ENCODE measurements at regions not wholly inside any gene's neighbourhood (a gene's known extent, or its start where the extent isn't known, plus 50 kb on each side); places are given as distances from the start of the nearest gene placed in this dataset.
A peak's percentile ranks its signal among the peaks of the same experiment; 100 is the strongest.

- H3K4me1 ChIP-seq (ENCODE audit: control insufficient read depth, extremely low read depth, insufficient read depth, low read length) = no peaks in the 10 kb centered on the region
- H3K9me3 ChIP-seq (ENCODE audit: control insufficient read depth, insufficient read depth, low read depth, low read length) = no peaks in the 10 kb centered on the region
- no peak overlapping the region for H3K9ac ChIP-seq (ENCODE audit: insufficient read depth, low read length)
- no peaks in the 10 kb centered on the region for H4K20me1 ChIP-seq (ENCODE audit: control insufficient read depth, extremely low read depth, insufficient read depth, low read length)
- no peak overlapping the region for H2AFZ ChIP-seq (ENCODE audit: low read length)
- TF ChIP-seq CTCF (conservative IDR thresholded peaks at IDR 0.05 in 1 of 2, IDR thresholded peaks at IDR 0.05 in 1 of 2; ENCODE audit: low read depth in 1 of 2, low read length in 2 of 2) (no peak), EZH2 (IDR thresholded peaks at IDR 0.05; ENCODE audit: low read length, missing control alignments) (no peak)
- H3K27me3 ChIP-seq (ENCODE audit: control insufficient read depth, insufficient read depth, low read length) = no peaks in the 10 kb centered on the region
- no peaks in the 10 kb centered on the region for H3K36me3 ChIP-seq (ENCODE audit: control insufficient read depth, insufficient read depth, low read length)
- no peak overlapping the region for H3K27ac ChIP-seq (ENCODE audit: insufficient read depth, low read length)
- H3K4me3 ChIP-seq (replicated peaks in 1 of 4; ENCODE audit: control extremely low read depth in 1 of 4, insufficient read depth in 1 of 4, low read depth in 3 of 4, low read length in 4 of 4) = no peak overlapping the region
- H3K79me2 ChIP-seq (ENCODE audit: control insufficient read depth, insufficient read depth, low read length) = no peaks in the 10 kb centered on the region
- no peak overlapping the region for H3K4me2 ChIP-seq (ENCODE audit: extremely low read depth, insufficient read depth, low read length)
- peak in 1 of 2 donors; percentile 2 for DNase-seq (ENCODE audit: low read depth in 2 of 2)
Observed at GRCh38 chr12:60630796-60631195, 1035.0 kb downstream of the SLC16A7 start.

- Histone ChIP-seq H3K9me3 (ENCODE audit: control insufficient read depth, insufficient read depth, low read depth, low read length) (no peaks in the 10 kb centered on the region), H3K27me3 (ENCODE audit: control insufficient read depth, insufficient read depth, low read length) (no peaks in the 10 kb centered on the region), H3K36me3 (ENCODE audit: control insufficient read depth, insufficient read depth, low read length) (no peaks in the 10 kb centered on the region), H4K20me1 (ENCODE audit: control insufficient read depth, extremely low read depth, insufficient read depth, low read length) (no peaks in the 10 kb centered on the region), H2AFZ (ENCODE audit: low read length) (no peak overlapping the region), H3K79me2 (ENCODE audit: control insufficient read depth, insufficient read depth, low read length) (no peaks in the 10 kb centered on the region), H3K4me1 (ENCODE audit: control insufficient read depth, extremely low read depth, insufficient read depth, low read length) (no peaks in the 10 kb centered on the region), H3K4me2 (ENCODE audit: extremely low read depth, insufficient read depth, low read length) (no peak overlapping the region), H3K27ac (ENCODE audit: insufficient read depth, low read length) (no peak overlapping the region), H3K9ac (ENCODE audit: insufficient read depth, low read length) (no peak overlapping the region), H3K4me3 (replicated peaks in 1 of 4; ENCODE audit: control extremely low read depth in 1 of 4, insufficient read depth in 1 of 4, low read depth in 3 of 4, low read length in 4 of 4) (no peak overlapping the region)
- TF ChIP-seq EZH2 (IDR thresholded peaks at IDR 0.05; ENCODE audit: low read length, missing control alignments) (no peak), CTCF (conservative IDR thresholded peaks at IDR 0.05 in 1 of 2, IDR thresholded peaks at IDR 0.05 in 1 of 2; ENCODE audit: low read depth in 1 of 2, low read length in 2 of 2) (no peak)
- DNase-seq (ENCODE audit: low read depth in 2 of 2) = no peak
Observed at GRCh38 chr12:60644076-60644475, 1048.2 kb downstream of the SLC16A7 start.

DNA sequence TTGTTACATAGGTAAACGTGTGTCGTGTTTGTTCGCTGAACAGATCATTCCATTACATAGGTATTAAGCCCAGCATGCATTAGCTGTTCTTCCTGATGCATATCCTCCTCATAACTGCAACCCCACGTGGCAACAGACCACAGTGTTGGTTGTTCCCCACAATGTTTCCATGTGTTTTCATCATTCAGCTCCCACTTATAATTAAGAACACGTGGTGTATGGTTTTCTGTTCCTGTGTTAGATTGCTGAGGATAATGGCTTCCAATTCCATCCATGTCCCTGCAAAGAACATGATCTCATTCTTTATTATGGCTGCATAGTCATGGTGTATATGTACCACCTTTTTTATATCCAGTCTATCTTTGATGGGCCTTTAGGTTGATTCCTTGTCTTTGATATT lies 1071.1 kb downstream of the SLC16A7 start:
- no peak overlapping the region for H3K27ac ChIP-seq (ENCODE audit: insufficient read depth, low read length)
- H3K9me3 ChIP-seq (ENCODE audit: control insufficient read depth, insufficient read depth, low read depth, low read length) = no peaks in the 10 kb centered on the region
- H3K79me2 ChIP-seq (ENCODE audit: control insufficient read depth, insufficient read depth, low read length) = no peaks in the 10 kb centered on the region
- H3K27me3 ChIP-seq (ENCODE audit: control insufficient read depth, insufficient read depth, low read length) = no peaks in the 10 kb centered on the region
- TF ChIP-seq EZH2 (IDR thresholded peaks at IDR 0.05; ENCODE audit: low read length, missing control alignments) = no peak
- no peak for TF ChIP-seq CTCF (conservative IDR thresholded peaks at IDR 0.05 in 1 of 2, IDR thresholded peaks at IDR 0.05 in 1 of 2; ENCODE audit: low read depth in 1 of 2, low read length in 2 of 2)
- DNase-seq (ENCODE audit: low read depth in 2 of 2) = no peak
- no peaks in the 10 kb centered on the region for H3K4me1 ChIP-seq (ENCODE audit: control insufficient read depth, extremely low read depth, insufficient read depth, low read length)
- no peak overlapping the region for H3K4me3 ChIP-seq (replicated peaks in 1 of 4; ENCODE audit: control extremely low read depth in 1 of 4, insufficient read depth in 1 of 4, low read depth in 3 of 4, low read length in 4 of 4)
- no peak overlapping the region for H3K9ac ChIP-seq (ENCODE audit: insufficient read depth, low read length)
- H4K20me1 ChIP-seq (ENCODE audit: control insufficient read depth, extremely low read depth, insufficient read depth, low read length) = no peaks in the 10 kb centered on the region
- no peak overlapping the region for H2AFZ ChIP-seq (ENCODE audit: low read length)
- no peaks in the 10 kb centered on the region for H3K36me3 ChIP-seq (ENCODE audit: control insufficient read depth, insufficient read depth, low read length)
- no peak overlapping the region for H3K4me2 ChIP-seq (ENCODE audit: extremely low read depth, insufficient read depth, low read length)

All from fibroblast of lung (primary cell).